ENCODE measurements at regions not wholly inside any gene's neighbourhood (a gene's known extent, or its start where the extent isn't known, plus 50 kb on each side); places are given as distances from the start of the nearest gene placed in this dataset.
A peak's percentile ranks its signal among the peaks of the same experiment; 100 is the strongest.

DNA sequence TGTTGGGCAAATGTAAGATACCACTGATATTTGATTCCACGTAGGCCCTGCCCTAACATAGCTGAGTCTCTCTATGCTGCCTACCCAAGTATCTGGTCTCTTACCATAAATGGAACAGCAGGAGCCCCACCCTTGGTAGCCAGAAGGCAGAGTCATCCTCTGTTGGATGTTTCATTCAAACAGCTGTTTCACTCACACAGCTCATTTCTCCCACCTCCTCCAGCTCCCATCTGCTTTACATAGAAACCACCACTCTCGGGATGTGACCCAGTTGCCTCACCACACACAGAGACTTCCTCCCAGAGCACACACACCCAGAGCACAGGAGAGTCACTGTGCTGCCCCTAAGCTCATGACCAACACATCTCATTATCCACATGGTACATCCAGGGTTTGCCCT, 165.3 kb downstream of the TMEM167A start:
- peaks cover 0 to 17% of the 10 kb centered on the region in 2 experiments; a peak in 1 of 4 replicates for H3K9me3 ChIP-seq (ENCODE audit: control insufficient read depth in 1 of 2, insufficient read depth in 1 of 2, low read depth in 1 of 2, low read length in 2 of 2)
- H3K9ac ChIP-seq (ENCODE audit: low read length): no peak overlapping the region
- H3K4me2 ChIP-seq (ENCODE audit: low read length): no peak overlapping the region
- POLR2A ChIA-PET: no interaction called here
- intact Hi-C loops (cut with micrococcal nuclease): loop anchor here (10.0 kb wide), 2 partner anchors 267 to 557 kb away; no protein-coding TSS in a partner anchor
- no peaks in the 10 kb centered on the region for H3K27me3 ChIP-seq (ENCODE audit: insufficient read depth, low read length)
- H4K20me1 ChIP-seq (ENCODE audit: insufficient read depth): no peaks in the 10 kb centered on the region
- no peak overlapping the region for H3K27ac ChIP-seq (ENCODE audit: low read depth, low read length)
- H3K4me3 ChIP-seq (replicated peaks in 1 of 2; ENCODE audit: low read depth in 1 of 2, low read length in 2 of 2): no peak overlapping the region
- RAD21 ChIA-PET (ENCODE audit: low non-redundant PET in 1 of 2, low total read pairs in 2 of 2, uncharacterized antibody in 2 of 2, unreplicated experiment in 2 of 2): no interaction called here
- CTCF ChIA-PET: no interaction called here
- no peak for DNase-seq (ENCODE audit: low read depth, low spot score)
- 0 out of 2 replicates have a peak, but pooled peaks have one; percentile 16 for TF ChIP-seq SIN3A (IDR thresholded peaks at IDR 0.05; ENCODE audit: low read depth)
- TF ChIP-seq FOSL1 (IDR thresholded peaks at IDR 0.05; ENCODE audit: low read depth): no peak
- TF ChIP-seq, protein P1, sequence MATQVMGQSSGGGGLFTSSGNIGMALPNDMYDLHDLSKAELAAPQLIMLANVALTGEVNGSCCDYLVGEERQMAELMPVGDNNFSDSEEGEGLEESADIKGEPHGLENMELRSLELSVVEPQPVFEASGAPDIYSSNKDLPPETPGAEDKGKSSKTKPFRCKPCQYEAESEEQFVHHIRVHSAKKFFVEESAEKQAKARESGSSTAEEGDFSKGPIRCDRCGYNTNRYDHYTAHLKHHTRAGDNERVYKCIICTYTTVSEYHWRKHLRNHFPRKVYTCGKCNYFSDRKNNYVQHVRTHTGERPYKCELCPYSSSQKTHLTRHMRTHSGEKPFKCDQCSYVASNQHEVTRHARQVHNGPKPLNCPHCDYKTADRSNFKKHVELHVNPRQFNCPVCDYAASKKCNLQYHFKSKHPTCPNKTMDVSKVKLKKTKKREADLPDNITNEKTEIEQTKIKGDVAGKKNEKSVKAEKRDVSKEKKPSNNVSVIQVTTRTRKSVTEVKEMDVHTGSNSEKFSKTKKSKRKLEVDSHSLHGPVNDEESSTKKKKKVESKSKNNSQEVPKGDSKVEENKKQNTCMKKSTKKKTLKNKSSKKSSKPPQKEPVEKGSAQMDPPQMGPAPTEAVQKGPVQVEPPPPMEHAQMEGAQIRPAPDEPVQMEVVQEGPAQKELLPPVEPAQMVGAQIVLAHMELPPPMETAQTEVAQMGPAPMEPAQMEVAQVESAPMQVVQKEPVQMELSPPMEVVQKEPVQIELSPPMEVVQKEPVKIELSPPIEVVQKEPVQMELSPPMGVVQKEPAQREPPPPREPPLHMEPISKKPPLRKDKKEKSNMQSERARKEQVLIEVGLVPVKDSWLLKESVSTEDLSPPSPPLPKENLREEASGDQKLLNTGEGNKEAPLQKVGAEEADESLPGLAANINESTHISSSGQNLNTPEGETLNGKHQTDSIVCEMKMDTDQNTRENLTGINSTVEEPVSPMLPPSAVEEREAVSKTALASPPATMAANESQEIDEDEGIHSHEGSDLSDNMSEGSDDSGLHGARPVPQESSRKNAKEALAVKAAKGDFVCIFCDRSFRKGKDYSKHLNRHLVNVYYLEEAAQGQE (IDR thresholded peaks at IDR 0.05; ENCODE audit: low read depth): no peak
- no peak for TF ChIP-seq CEBPB (IDR thresholded peaks at IDR 0.05; ENCODE audit: low read depth)
- TF ChIP-seq MAX (IDR thresholded peaks at IDR 0.05): no peak
- TF ChIP-seq POLR2AphosphoS5 (IDR thresholded peaks at IDR 0.05; ENCODE audit: low read depth, low read length): peak; percentile 63
- no peak for TF ChIP-seq ZFX (IDR thresholded peaks at IDR 0.05)
- ATAC-seq: peak; percentile 24; the same call in 1 of the 2 replicates
- BruUV-seq (replicated peaks): no TSS peak
- H3K79me2 ChIP-seq (ENCODE audit: insufficient read depth, low read length): peaks cover 3% of the 10 kb centered on the region; the same call in 1 of the 2 replicates
- no peaks in the 10 kb centered on the region for H3K9me2 ChIP-seq (ENCODE audit: insufficient read depth)
- peaks cover 0 to 33% of the 10 kb centered on the region in 2 experiments; a peak in 2 of 4 replicates for H3K36me3 ChIP-seq (ENCODE audit: control insufficient read depth in 1 of 2, insufficient read depth in 2 of 2, low read length in 2 of 2)
- no peak overlapping the region for H2AFZ ChIP-seq (ENCODE audit: low read depth, low read length, poor library complexity, severe bottlenecking)
- no peaks in the 10 kb centered on the region for H3K4me1 ChIP-seq (ENCODE audit: control insufficient read depth in 1 of 2, insufficient read depth in 2 of 2, low read length in 2 of 2)
